ENCODE measurements at regions not wholly inside any gene's neighbourhood (a gene's known extent, or its start where the extent isn't known, plus 50 kb on each side); places are given as distances from the start of the nearest gene placed in this dataset.

GRCh38 chr12:115013236-115013981, 329.4 kb upstream of the TBX3 start:
- TF ChIP-seq SIN3A (IDR thresholded peaks at IDR 0.05; ENCODE audit: borderline replicate concordance, low read depth, low read length) (no peak), CTCF (IDR thresholded peaks at IDR 0.05) (no peak), POLR2AphosphoS5 (IDR thresholded peaks at IDR 0.05; ENCODE audit: low read depth, low read length) (no peak), FOXM1 (IDR thresholded peaks at IDR 0.05; ENCODE audit: low read depth) (no peak), NFIC (IDR thresholded peaks at IDR 0.05; ENCODE audit: borderline replicate concordance) (no peak), EP300 (IDR thresholded peaks at IDR 0.05; ENCODE audit: borderline replicate concordance in 1 of 2, low read depth in 1 of 2, low read length in 1 of 2) (peak in 1 of 2 experiments; percentile 79; a peak in 2 of 4 replicates), GABPA (IDR thresholded peaks at IDR 0.05; ENCODE audit: low read depth) (no peak), PBX3 (IDR thresholded peaks at IDR 0.05) (no peak), RAD21 (IDR thresholded peaks at IDR 0.05; ENCODE audit: low read length) (peak; percentile 36; the same call in 1 of the 2 replicates), JUND (IDR thresholded peaks at IDR 0.05) (no peak)

Measured in SK-N-SH (cell line).